UCSD-AML1 (cell line): ENCODE measurements at regions not wholly inside any gene's neighbourhood (a gene's known extent, or its start where the extent isn't known, plus 50 kb on each side); places are given as distances from the start of the nearest gene placed in this dataset.

Experiments
- DNase-seq: peaks from one replicate; lab custom pipeline; 2025; ENCODE audit not compliant: unreplicated experiment; lab: John Stamatoyannopoulos, UW

DNA sequence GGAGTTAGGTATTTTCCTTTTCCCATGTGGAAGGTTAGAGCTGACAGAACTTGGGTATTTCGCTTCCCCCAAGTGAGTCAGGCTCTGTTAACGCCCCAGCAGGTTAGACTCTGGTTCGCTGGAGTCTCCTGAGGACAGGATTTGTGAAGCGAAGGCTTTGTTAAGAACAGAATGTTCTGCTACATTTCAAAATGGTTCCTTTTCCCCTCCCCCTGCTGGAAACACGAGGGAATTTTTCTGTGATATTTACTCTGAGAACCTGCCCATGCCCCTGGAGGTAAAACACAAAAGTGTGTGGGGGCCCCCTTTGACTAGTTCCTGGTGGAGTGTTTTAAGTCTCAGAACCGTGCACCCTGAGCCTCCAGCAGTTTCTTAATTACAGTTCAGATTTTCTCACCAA is 731.4 kb upstream of the CITED2 start:
- DNase-seq, result no peak

DNA sequence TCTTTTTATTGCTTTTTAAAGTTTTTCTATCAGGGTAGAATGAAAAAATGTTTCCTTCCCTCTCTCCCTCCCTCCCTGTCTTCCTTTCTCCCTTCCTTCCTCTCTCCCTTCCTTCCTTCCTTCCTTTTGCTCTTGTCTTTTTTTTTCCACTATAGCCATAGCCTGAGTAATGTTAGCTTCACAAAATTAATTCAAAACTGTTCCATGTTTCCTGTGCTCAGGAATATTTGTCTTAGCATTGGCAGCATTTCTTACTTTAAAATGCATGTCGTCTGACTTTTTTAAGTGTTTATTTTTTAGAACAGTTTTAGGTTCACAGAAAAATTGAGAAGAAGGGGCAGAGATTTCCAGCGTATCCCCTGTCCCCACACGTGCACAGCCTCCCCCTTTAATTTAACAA is 730.8 kb upstream of the CITED2 start:
- DNase-seq, result no peak

DNA sequence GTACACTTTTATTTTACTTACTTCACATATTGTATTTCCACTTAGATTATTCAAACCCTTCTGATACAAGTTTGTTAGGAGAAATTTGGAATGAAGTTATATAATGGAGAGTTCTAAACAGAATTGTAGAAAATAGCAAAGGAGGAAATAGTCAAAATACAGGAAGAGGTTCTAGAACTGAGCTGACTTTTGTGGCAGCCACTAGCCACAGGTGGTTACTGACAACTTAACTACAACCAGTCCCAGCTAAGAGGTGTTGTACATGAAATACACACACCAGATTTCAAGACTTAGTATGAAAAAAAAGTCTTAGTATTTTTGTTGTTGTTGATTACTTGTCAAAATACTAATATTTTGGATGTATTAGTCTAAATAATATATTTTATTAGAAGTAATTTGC is 727.4 kb upstream of the CITED2 start:
- no peak for DNase-seq

DNA sequence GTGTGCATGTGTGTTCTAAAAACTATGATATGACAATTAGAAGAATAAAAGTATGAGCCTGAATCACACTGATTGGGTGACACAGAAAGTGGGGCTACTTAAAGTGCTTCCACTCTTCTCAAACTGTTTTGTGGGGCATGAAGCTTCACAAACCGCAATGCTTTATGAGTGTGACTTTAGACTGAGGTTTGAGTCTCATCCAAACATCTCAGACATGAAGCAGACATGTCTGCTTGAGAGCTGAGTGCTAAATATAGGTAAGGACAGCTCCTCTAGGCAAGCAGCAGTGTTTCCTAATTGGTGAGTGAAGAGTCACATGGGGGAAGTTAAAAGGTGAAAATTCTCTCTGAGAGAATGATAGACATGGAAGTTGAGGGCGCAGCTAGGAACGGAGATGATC is 726.9 kb upstream of the CITED2 start:
- no peak for DNase-seq

DNA sequence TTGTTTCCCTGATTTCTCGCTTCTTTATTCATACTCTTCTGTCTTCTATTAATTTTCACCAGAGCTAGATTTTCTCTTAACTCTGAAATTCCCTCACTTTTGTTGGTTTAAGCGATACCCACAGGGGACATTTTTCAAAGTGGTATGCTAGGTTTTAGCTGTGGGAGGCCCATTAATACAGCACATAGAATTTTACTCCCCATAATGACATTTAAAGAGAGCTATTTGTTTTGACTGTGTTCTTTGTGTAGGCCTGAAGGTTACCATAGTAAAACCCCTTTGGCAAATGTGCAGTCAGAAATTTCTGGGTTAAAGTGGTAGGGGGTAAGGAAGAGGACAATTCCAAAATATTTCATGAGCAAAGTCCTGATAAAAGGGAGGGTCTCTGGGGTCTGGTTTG is 721.1 kb upstream of the CITED2 start:
- DNase-seq, result no peak

DNA sequence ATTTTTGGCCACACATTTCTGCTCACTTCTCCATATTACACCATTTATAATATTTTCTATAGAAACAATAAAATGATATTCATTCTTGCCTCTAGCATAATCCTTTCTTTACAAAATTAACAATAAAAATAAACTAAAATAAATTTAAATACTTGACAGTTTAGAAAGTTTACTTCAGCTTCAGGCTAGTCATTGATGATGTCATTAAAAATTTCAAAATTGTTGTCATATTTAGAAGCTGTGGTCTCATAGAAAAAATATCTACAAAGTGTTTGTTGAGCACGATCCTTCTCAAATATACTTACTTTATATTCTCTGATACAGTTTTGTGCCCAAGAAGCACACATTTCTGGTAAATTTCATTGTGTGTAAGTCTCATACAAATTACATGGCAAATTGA is 717.4 kb upstream of the CITED2 start:
- no peak for DNase-seq

DNA sequence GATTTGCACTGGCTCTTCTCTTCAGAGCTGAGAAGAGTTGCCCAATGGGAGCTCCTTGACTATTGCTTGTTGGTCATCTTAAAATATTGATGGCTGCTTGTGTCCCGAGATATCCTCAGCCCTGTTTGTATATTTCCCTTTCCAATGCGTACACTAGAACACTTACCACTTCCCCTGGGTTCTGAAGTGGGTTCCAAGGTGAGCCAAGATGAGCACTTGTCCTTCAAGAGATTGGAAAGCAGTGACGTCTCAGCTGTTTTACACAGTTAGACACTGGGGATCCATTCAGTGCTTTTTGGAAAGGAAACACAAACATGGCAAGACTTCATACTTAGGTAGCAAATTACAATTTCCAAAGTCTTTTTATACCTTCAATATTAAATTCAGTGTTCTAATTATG is 716.4 kb upstream of the CITED2 start:
- no peak for DNase-seq

DNA sequence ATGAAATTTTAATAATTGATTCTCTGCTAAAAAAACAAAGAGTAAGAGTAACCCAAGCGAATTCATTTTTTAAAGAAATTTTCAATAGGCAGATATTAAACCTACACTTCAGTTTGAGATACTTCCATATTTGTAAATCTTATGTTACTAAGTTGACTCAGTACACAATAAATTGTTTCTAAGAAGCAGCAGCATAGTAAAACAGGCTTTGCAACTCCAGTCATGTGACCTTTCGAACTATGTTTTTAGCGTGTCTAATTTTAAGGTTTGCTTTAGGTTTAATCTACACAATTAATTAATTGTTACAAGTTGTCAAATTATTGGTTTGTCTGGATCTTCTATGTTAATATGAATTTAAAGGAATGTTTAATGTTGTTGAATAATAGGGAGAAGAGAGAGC is 708.9 kb upstream of the CITED2 start:
- no peak for DNase-seq

DNA sequence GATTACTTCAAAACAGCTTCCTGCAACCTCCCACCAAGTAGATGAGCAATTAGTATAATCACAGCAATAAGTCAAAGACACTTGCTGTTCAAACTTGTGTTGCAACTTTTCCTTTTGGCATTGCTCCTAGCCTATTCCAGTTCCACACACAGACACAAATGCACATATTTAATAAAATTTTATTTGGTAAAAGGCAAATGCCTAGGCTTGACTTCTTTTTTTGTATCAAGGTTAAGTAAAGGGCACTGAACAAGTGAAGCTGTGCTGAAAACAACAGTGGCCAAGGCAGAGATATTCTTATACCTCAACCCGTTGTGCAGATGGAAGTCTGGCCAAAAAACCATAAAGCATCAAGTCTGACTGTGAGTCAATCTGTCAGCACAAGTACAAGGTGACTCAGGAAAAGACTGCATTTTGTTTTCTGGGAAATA is 708.4 kb upstream of the CITED2 start:
- no peak for DNase-seq

DNA sequence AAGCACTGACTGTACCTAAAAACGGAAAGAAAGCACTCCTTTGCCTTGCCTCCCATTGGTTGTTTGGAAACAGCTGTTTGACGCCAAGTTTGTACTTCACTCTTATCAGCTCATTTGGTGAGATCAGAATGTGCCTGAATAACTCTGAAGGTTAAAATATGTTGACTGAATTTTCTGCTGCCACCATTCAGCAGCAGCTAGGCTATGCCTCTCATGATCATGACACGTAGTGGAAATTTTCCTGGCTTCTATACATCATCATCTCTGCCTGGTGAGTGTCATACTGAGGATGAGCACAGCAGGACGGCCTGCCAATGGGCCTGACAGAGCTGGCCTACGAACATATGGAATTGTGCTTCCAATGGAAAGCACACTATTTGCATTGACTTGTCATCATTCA is 704.9 kb upstream of the CITED2 start:
- DNase-seq, result no peak

DNA sequence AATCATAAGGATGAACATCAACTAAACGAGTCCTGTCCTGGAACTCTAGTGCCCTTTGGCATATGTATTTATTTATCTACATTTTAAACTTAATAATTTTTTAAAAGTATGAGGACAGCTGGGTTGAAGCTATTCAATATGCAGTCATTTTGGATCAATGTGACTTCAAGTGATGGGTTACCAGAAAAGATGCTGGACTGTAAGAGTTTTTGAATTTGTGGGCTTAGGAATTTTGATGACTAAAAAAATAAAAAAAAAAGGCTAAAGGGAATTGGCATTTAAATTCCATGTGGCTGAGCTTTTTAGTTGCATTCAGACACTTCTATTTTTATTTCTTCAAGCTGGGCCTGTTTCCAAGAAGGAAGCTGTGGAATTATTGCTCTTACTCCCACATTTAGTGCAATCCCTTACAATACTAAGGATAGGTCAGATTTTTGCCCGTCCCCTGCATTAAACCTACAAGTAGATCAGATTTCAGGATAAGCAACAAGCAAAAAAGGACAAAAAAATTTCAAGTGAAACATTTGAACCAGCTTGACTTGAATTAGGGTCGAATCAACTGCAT is 704.2 kb upstream of the CITED2 start:
- DNase-seq, result no peak

DNA sequence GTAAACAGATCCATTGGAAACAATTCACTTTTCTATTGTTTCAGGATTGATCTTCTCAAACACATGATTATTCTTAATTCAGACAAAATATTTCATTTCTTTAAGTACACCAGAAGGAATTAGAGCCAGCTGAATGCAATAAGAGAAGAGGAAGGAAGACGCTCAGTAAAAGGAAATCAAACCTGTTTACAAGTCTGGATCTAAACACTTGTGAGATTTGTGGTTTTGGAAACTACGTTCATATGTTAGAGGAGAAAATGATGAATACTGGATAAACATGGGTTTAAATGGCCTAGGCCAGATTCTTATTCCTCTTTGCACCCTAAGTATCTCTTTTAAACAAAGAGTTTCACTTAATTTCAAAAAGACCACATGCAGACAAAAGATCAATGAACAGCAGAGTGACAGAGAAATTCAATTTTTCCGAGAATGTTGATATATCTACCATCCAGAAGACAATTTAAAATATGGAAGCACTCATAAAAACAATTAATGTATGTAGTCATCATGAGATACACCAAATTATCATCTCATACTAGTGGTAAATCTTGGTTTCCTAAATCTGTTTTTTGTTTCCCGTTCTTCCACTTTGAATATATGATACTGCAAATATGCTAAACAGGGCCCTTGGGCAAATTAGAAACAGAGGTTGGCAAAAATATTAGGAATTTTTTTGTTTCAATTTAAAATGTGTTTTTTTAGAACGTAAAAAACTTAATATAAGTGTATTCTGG is 703.5 kb upstream of the CITED2 start:
- no peak for DNase-seq

DNA sequence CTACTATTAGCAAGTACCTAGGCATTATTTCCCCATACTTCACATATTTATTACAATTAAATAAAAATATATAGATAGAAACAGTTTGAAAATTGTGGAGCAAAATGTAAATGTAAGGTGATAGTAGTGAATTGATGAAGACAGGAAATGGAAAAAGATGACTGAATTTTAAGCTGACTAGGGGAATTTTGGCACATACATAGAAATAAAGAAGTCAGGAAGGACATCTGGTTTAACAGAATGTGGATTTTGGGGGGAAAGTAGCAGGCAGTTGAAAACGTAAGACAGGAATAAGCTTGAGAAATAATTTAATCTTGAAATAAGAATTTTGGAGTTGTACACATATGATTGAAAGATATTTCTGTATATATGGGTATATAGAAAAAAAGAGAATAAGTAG is 701.7 kb upstream of the CITED2 start:
- DNase-seq, result no peak

DNA sequence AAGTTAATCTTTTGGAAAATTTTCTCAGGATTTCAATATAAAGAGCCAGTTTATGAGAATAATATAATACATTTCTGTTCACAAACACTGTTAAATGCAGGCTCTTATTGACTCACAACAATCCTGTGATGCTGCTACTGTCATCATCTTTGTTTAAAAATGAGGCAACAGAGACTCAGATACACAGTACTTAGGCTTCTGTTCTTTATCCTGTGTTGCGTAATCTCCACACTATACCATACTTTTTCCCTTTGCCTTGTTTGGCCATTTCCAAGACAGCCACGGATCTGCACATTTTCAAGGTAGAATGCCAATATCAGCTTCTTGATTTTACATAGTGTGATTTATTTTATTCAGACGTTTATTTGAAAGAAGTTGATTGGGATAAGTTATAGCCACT is 699.0 kb upstream of the CITED2 start:
- no peak for DNase-seq

DNA sequence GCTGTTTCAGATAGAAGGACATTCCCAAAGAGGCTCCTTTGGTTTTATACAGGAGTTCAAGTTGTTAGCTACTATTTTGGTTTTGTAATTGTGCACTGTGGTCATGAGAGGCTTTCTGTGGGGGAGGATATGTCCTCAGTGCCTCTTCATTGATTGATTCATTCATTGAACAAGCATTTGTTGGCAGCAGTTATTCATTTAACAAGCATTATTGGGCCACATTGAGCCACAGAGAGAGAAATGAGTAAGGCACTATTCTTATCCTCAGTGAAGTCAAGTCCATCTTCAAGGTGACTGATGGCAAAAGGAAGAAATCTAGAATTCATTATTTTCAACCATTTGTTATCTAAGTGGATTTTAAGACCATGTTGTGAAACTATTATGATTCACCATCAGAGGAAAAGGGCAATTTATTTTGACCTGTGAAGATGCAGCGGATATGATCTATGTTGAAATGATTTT is 697.2 kb upstream of the CITED2 start:
- DNase-seq, result no peak

DNA sequence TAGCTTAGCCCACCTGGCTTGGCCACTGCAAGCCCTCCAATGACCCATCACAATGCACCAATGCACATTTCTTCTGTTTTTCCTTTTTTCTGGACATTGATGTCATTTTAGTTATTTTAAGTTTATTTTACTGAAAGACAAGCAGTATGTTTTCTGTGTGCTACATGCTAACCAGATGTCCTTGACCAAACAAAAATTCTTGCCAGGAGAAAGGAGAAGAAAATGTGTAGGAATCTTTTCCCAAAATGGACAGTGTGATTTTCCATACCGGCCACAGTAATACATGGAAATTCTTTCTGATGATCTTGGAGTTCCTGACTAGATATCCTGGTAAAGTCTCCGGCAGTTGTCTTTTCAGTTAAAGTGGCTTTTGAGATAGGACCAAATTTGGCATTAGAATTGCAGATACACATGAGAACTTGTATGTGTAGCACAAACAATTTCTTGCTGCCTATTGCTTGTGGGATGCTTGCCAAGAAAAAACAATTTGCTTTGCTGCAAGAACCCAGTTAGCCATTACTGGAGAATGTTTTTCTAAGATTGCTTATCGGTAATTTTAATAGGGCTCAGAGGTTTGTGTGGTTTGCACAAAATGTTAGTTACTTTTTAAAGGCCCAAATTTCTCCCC is 696.5 kb upstream of the CITED2 start:
- DNase-seq, result no peak

DNA sequence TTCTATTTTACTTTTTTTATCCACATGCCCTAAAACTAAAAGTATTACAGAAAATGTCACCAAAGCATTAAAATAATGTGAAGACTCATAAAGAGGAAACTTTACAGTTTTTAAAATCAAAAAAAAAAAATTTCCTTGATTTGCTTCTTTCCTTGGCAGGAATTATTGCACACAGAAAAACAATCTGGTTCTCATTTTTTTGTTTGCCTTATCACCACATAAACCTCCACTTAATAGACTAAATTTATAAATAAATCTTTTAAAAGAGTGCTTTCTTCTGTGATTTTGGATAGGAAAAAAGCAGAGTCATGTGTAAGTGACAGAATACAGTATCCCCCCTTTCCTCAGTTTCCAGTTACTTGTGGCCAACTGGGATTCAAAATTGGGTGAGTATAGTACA is 695.1 kb upstream of the CITED2 start:
- DNase-seq, result no peak

DNA sequence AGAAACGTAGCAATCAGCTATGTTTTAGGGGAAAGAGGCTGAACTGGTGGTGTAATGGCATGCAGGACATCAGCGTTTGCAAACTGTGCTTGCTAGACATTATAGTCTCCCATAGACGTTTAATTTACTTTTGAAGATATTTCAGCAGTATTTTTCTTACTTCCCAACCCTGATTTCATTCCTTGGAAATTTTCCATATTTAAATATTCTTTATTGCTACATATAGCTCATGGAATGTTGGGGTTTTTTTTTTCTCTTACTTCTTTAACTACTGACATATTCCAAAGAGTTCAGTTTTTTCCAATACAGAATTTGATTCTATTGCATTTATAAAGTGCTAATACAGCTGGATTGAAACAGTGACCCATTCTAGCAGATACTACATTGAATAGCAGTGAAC is 694.4 kb upstream of the CITED2 start:
- DNase-seq, result no peak

DNA sequence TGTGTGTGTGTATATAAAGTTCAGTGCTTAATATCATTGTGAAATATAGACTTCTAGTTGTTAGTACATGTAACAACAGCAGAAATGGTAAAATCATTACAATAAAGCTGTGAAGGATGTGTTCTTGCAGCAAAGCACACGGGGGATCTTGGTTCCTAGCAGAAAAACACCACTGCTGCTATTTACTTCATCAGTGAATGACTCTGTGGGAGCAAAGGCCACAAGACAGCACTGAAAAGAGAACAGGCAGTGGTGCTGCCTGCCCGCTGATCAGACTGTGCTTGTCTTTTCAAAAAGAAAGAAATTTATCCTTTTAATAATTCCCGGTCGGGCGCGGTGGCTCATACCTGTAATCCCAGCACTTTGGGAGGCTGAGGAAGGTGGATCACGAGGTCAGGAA is 689.9 kb upstream of the CITED2 start:
- DNase-seq, result no peak

DNA sequence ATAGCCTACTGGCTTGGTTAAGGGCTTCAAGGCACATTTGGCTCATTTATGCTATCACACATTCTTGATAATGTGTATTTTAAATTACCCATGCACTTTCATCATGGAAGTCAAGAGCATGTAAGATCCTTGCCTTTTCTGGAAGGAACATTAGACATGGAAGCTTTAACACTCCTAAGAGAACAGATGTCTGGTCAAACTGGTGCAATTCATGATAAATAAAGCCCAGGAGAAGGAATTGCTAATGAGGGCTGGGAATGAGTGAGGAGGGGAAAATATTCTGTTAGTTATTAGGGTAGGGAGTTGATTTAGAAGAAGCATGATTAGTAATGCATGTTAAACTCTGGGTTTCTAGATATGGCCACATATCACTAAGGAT is 688.6 kb upstream of the CITED2 start:
- DNase-seq, result no peak

DNA sequence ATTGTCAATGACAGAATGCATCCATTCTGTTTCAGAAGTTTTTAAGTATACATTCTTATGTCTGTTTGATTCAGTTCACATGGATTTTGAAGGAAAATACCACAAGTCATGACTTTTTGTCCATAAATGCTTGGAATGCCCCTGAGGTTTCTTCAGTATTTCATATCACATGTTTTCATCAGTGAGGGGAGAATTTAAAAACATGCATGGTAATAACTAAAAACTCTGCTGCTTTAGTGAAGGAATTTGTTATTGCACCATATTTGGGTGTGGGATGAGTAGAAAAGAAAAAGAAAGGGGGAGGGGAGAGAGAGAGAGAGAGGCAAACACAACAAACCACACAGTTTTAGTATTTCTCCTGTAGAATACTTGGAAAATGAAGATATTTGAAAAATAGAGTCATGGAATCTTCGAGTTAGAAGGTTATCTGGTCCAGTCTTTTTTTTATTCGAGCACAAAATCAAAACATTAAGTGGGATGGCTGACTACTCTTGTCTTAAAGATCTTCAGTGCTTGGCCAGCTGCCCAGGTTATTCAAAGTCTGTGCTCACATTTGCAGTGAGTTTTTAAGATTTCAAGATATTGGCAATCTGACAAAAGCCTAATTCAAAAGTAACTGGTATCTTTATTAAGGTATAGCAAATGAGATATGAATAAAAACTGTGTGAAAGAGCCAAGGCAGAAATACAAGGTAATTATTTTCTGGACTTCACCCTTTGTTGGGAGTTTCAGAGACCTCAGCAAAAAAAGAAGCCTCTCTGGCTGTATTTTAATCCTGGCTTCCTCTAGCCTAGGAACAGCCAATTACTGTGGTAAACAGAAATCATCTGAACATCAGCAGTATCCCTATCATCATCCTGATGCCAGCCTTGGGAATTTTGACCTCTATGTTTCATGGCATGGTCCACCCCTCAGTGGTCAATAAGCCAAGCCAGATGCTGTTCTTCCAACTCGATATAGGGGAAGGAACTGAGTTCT is 687.9 kb upstream of the CITED2 start:
- no peak for DNase-seq
